ENCODE measurements at regions not wholly inside any gene's neighbourhood (a gene's known extent, or its start where the extent isn't known, plus 50 kb on each side); places are given as distances from the start of the nearest gene placed in this dataset.
"Not testable (repeated sequence)": the region's sequence is repeated elsewhere in the genome, so short reads cannot be mapped to it uniquely, and the experiment has no call there.

GRCh38 chr7:51869452-51869851 is 552.8 kb upstream of the COBL start:
- DNase-seq (no peak), FAIRE-seq (no peak)
- Histone ChIP-seq H3K9me3 (ENCODE audit: control insufficient read depth in 2 of 2, insufficient read depth in 1 of 2, low read depth in 1 of 2, low read length in 1 of 2) (no peaks in the 10 kb centered on the region), H3K4me3 (ENCODE audit: low read depth in 1 of 3, low read length in 3 of 3) (no peak overlapping the region), H3K27me3 (ENCODE audit: control insufficient read depth in 3 of 3, insufficient read depth in 3 of 3, low read length in 3 of 3) (no peaks in the 10 kb centered on the region), H3K4me1 (ENCODE audit: control insufficient read depth in 3 of 3, insufficient read depth in 2 of 3, low read depth in 1 of 3, low read length in 2 of 3) (no peaks in the 10 kb centered on the region), H3K27ac (ENCODE audit: low read depth in 1 of 3, low read length in 2 of 3) (no peak overlapping the region), H3K36me3 (ENCODE audit: control insufficient read depth in 3 of 3, insufficient read depth in 2 of 3, low read depth in 1 of 3, low read length in 3 of 3) (no peaks in the 10 kb centered on the region)
- 66 to 82% (median 80%) methylated on average over 6 of the region's 6 CpGs for WGBS, 3 donors

DNA sequence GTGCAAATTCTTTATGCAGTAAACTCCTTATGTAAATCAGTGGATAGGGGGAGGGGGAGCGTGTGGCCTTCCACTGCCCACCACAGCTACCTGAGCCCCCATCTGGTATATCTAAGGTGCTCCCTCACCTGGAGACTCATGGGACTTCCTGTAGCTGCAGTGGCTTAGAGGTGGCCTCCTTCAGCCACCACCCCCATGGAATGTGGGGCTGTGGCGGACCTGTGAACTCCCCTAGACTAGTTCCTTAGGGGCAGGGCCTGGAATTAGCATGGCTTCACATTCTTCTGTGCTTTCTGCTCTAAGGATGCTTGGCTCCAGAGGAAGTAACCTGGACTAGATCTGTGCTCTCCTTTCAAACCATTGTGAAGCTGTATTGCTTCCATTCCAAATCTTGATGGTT is 550.5 kb upstream of the COBL start:
- 75 to 88% (median 81%) methylated on average over 2 of the region's 2 CpGs for WGBS, 3 donors
- no peak for DNase-seq
- H3K4me1 ChIP-seq (ENCODE audit: control insufficient read depth in 3 of 3, insufficient read depth in 2 of 3, low read depth in 1 of 3, low read length in 2 of 3): no peaks in the 10 kb centered on the region
- H3K27me3 ChIP-seq (ENCODE audit: control insufficient read depth in 3 of 3, insufficient read depth in 3 of 3, low read length in 3 of 3): no peaks in the 10 kb centered on the region
- no peak overlapping the region for H3K4me3 ChIP-seq (ENCODE audit: low read depth in 1 of 3, low read length in 3 of 3)
- no peaks in the 10 kb centered on the region for H3K36me3 ChIP-seq (ENCODE audit: control insufficient read depth in 3 of 3, insufficient read depth in 2 of 3, low read depth in 1 of 3, low read length in 3 of 3)
- H3K27ac ChIP-seq (ENCODE audit: low read depth in 1 of 3, low read length in 2 of 3): no peak overlapping the region
- FAIRE-seq: no peak
- H3K9me3 ChIP-seq (ENCODE audit: control insufficient read depth in 2 of 2, insufficient read depth in 1 of 2, low read depth in 1 of 2, low read length in 1 of 2): no peaks in the 10 kb centered on the region

- no peaks in the 10 kb centered on the region for H3K4me1 ChIP-seq (ENCODE audit: control insufficient read depth in 3 of 3, insufficient read depth in 2 of 3, low read depth in 1 of 3, low read length in 2 of 3)
- DNase-seq: no peak
- no peak overlapping the region for H3K27ac ChIP-seq (ENCODE audit: low read depth in 1 of 3, low read length in 2 of 3)
- H3K9me3 ChIP-seq (ENCODE audit: control insufficient read depth in 2 of 2, insufficient read depth in 1 of 2, low read depth in 1 of 2, low read length in 1 of 2): peaks cover 0 to 6% of the 10 kb centered on the region in 2 donors
- no peaks in the 10 kb centered on the region for H3K27me3 ChIP-seq (ENCODE audit: control insufficient read depth in 3 of 3, insufficient read depth in 3 of 3, low read length in 3 of 3)
- no peak overlapping the region for H3K4me3 ChIP-seq (ENCODE audit: low read depth in 1 of 3, low read length in 3 of 3)
- 77 to 95% (median 92%) methylated on average over 2 of the region's 2 CpGs for WGBS, 3 donors
- FAIRE-seq: no peak
- no peaks in the 10 kb centered on the region for H3K36me3 ChIP-seq (ENCODE audit: control insufficient read depth in 3 of 3, insufficient read depth in 2 of 3, low read depth in 1 of 3, low read length in 3 of 3)
Measured at GRCh38 chr7:51860305-51860704, 543.7 kb upstream of the COBL start.

- Histone ChIP-seq H3K36me3 (ENCODE audit: control insufficient read depth in 3 of 3, insufficient read depth in 2 of 3, low read depth in 1 of 3, low read length in 3 of 3) (no peaks in the 10 kb centered on the region), H3K27ac (ENCODE audit: low read depth in 1 of 3, low read length in 2 of 3) (no peak overlapping the region), H3K9me3 (ENCODE audit: control insufficient read depth in 2 of 2, insufficient read depth in 1 of 2, low read depth in 1 of 2, low read length in 1 of 2) (peaks cover 0 to 19% of the 10 kb centered on the region in 2 donors), H3K4me1 (ENCODE audit: control insufficient read depth in 3 of 3, insufficient read depth in 2 of 3, low read depth in 1 of 3, low read length in 2 of 3) (no peaks in the 10 kb centered on the region), H3K27me3 (ENCODE audit: control insufficient read depth in 3 of 3, insufficient read depth in 3 of 3, low read length in 3 of 3) (no peaks in the 10 kb centered on the region), H3K4me3 (ENCODE audit: low read depth in 1 of 3, low read length in 3 of 3) (no peak overlapping the region)
- DNase-seq (no peak), FAIRE-seq (no peak)
- 76 to 80% (median 77%) methylated on average over 2 of the region's 2 CpGs for WGBS, 3 donors
Measured at GRCh38 chr7:51850126-51850525, 533.5 kb upstream of the COBL start.

GRCh38 chr7:51847461-51848134 is 531.0 kb upstream of the COBL start:
- FAIRE-seq (no peak), DNase-seq (no peak)
- peaks cover 0 to 15% of the 10 kb centered on the region in 2 donors for H3K9me3 ChIP-seq (ENCODE audit: control insufficient read depth in 2 of 2, insufficient read depth in 1 of 2, low read depth in 1 of 2, low read length in 1 of 2)
- H3K4me3 ChIP-seq (ENCODE audit: low read depth in 1 of 3, low read length in 3 of 3): no peak overlapping the region
- no peaks in the 10 kb centered on the region for H3K4me1 ChIP-seq (ENCODE audit: control insufficient read depth in 3 of 3, insufficient read depth in 2 of 3, low read depth in 1 of 3, low read length in 2 of 3)
- no peaks in the 10 kb centered on the region for H3K27me3 ChIP-seq (ENCODE audit: control insufficient read depth in 3 of 3, insufficient read depth in 3 of 3, low read length in 3 of 3)
- H3K27ac ChIP-seq (ENCODE audit: low read depth in 1 of 3, low read length in 2 of 3): no peak overlapping the region
- H3K36me3 ChIP-seq (ENCODE audit: control insufficient read depth in 3 of 3, insufficient read depth in 2 of 3, low read depth in 1 of 3, low read length in 3 of 3): no peaks in the 10 kb centered on the region
- WGBS, 3 donors: 30 to 38% (median 36%) methylated on average over 7 of the region's 7 CpGs

- WGBS, 3 donors: 62 to 82% (median 82%) methylated on average over 18 of the region's 18 CpGs
- DNase-seq; H3K36me3 ChIP-seq (ENCODE audit: control insufficient read depth in 3 of 3, insufficient read depth in 2 of 3, low read depth in 1 of 3, low read length in 3 of 3); H3K27ac ChIP-seq (ENCODE audit: low read depth in 1 of 3, low read length in 2 of 3); FAIRE-seq; H3K9me3 ChIP-seq (ENCODE audit: control insufficient read depth in 2 of 2, insufficient read depth in 1 of 2, low read depth in 1 of 2, low read length in 1 of 2); H3K4me3 ChIP-seq (ENCODE audit: low read depth in 1 of 3, low read length in 3 of 3); H3K4me1 ChIP-seq (ENCODE audit: control insufficient read depth in 3 of 3, insufficient read depth in 2 of 3, low read depth in 1 of 3, low read length in 2 of 3); H3K27me3 ChIP-seq (ENCODE audit: control insufficient read depth in 3 of 3, insufficient read depth in 3 of 3, low read length in 3 of 3): not testable (repeated sequence)
Measured at GRCh38 chr7:51839130-51839529, 522.5 kb upstream of the COBL start.

DNA sequence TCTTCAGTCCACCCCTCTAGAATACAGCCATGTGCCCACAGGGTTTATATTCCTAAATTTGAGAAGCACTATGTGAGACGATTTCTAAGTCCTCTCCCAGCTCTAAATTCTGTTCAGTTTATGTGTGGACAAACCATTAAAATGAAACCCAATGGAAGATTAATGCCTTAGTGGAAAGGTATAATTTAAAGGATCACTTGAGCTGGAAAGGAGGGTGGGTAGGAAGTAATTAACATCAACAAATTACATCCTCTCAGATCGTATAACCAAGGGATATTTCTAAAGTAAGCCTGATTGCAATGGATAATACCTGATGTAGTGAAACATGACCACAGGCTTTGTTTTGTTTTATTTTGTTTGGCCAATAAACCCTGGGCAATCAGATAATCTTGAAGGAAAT is 511.0 kb upstream of the COBL start:
- WGBS, 3 donors: 44 to 70% (median 63%) methylated on average over 2 of the region's 2 CpGs
- Histone ChIP-seq H3K9me3 (ENCODE audit: control insufficient read depth in 2 of 2, insufficient read depth in 1 of 2, low read depth in 1 of 2, low read length in 1 of 2) (peaks cover 0 to 3% of the 10 kb centered on the region in 2 donors), H3K27ac (ENCODE audit: low read depth in 1 of 3, low read length in 2 of 3) (no peak overlapping the region), H3K36me3 (ENCODE audit: control insufficient read depth in 3 of 3, insufficient read depth in 2 of 3, low read depth in 1 of 3, low read length in 3 of 3) (no peaks in the 10 kb centered on the region), H3K4me3 (ENCODE audit: low read depth in 1 of 3, low read length in 3 of 3) (no peak overlapping the region), H3K27me3 (ENCODE audit: control insufficient read depth in 3 of 3, insufficient read depth in 3 of 3, low read length in 3 of 3) (no peaks in the 10 kb centered on the region), H3K4me1 (ENCODE audit: control insufficient read depth in 3 of 3, insufficient read depth in 2 of 3, low read depth in 1 of 3, low read length in 2 of 3) (no peaks in the 10 kb centered on the region)
- FAIRE-seq: no peak
- no peak for DNase-seq

GRCh38 chr7:51824050-51824449 is 507.4 kb upstream of the COBL start:
- Histone ChIP-seq H3K27ac (ENCODE audit: low read depth in 1 of 3, low read length in 2 of 3) (no peak overlapping the region), H3K27me3 (ENCODE audit: control insufficient read depth in 3 of 3, insufficient read depth in 3 of 3, low read length in 3 of 3) (no peaks in the 10 kb centered on the region), H3K36me3 (ENCODE audit: control insufficient read depth in 3 of 3, insufficient read depth in 2 of 3, low read depth in 1 of 3, low read length in 3 of 3) (no peaks in the 10 kb centered on the region), H3K4me1 (ENCODE audit: control insufficient read depth in 3 of 3, insufficient read depth in 2 of 3, low read depth in 1 of 3, low read length in 2 of 3) (no peaks in the 10 kb centered on the region), H3K4me3 (ENCODE audit: low read depth in 1 of 3, low read length in 3 of 3) (no peak overlapping the region), H3K9me3 (ENCODE audit: control insufficient read depth in 2 of 2, insufficient read depth in 1 of 2, low read depth in 1 of 2, low read length in 1 of 2) (no peaks in the 10 kb centered on the region)
- DNase-seq (no peak), FAIRE-seq (no peak)
- WGBS, 3 donors: 75 to 85% (median 82%) methylated on average over 7 of the region's 7 CpGs

GRCh38 chr7:51823437-51823836 is 506.8 kb upstream of the COBL start:
- H3K9me3 ChIP-seq (ENCODE audit: control insufficient read depth in 2 of 2, insufficient read depth in 1 of 2, low read depth in 1 of 2, low read length in 1 of 2): no peaks in the 10 kb centered on the region
- no peaks in the 10 kb centered on the region for H3K27me3 ChIP-seq (ENCODE audit: control insufficient read depth in 3 of 3, insufficient read depth in 3 of 3, low read length in 3 of 3)
- no peak for FAIRE-seq
- no peaks in the 10 kb centered on the region for H3K4me1 ChIP-seq (ENCODE audit: control insufficient read depth in 3 of 3, insufficient read depth in 2 of 3, low read depth in 1 of 3, low read length in 2 of 3)
- H3K27ac ChIP-seq (ENCODE audit: low read depth in 1 of 3, low read length in 2 of 3): no peak overlapping the region
- WGBS, 3 donors: 69 to 80% (median 77%) methylated on average over 3 of the region's 3 CpGs
- H3K4me3 ChIP-seq (ENCODE audit: low read depth in 1 of 3, low read length in 3 of 3): no peak overlapping the region
- DNase-seq: no peak
- H3K36me3 ChIP-seq (ENCODE audit: control insufficient read depth in 3 of 3, insufficient read depth in 2 of 3, low read depth in 1 of 3, low read length in 3 of 3): no peaks in the 10 kb centered on the region
